ENCODE measurements at regions not wholly inside any gene's neighbourhood (a gene's known extent, or its start where the extent isn't known, plus 50 kb on each side); places are given as distances from the start of the nearest gene placed in this dataset.

GRCh38 chr2:41355794-41356193 lies 692.0 kb upstream of the PKDCC start:
- 90 to 94% methylated on average over 2 of the region's 2 CpGs for WGBS, 2 donors (ENCODE audit: low coverage in 1 of 2)
- H3K4me1 ChIP-seq: no peaks in the 10 kb centered on the region
- no peak overlapping the region for H3K27ac ChIP-seq
- ATAC-seq: no peak
- H3K9me3 ChIP-seq: no peaks in the 10 kb centered on the region
- no peak overlapping the region for H3K4me3 ChIP-seq
- no peaks in the 10 kb centered on the region for H3K27me3 ChIP-seq
- TF ChIP-seq EP300 (IDR thresholded peaks at IDR 0.05) (no peak), POLR2A (IDR thresholded peaks at IDR 0.05) (no peak), CTCF (IDR thresholded peaks at IDR 0.05) (no peak), POLR2AphosphoS5 (IDR thresholded peaks at IDR 0.05) (no peak)
- no peaks in the 10 kb centered on the region for H3K36me3 ChIP-seq

GRCh38 chr2:41364842-41365241 lies 683.0 kb upstream of the PKDCC start:
- Histone ChIP-seq H3K4me3 (no peak overlapping the region), H3K27me3 (no peaks in the 10 kb centered on the region), H3K27ac (no peak overlapping the region), H3K4me1 (no peaks in the 10 kb centered on the region), H3K9me3 (peaks cover 0 to 13% (median 0%) of the 10 kb centered on the region in 3 donors), H3K36me3 (no peaks in the 10 kb centered on the region)
- 90% methylated on average over 2 of the region's 2 CpGs; no CpG with 5 or more reads in 1 of the 2 donors for WGBS, 2 donors (ENCODE audit: low coverage in 1 of 2)
- TF ChIP-seq POLR2AphosphoS5 (IDR thresholded peaks at IDR 0.05) (no peak), POLR2A (IDR thresholded peaks at IDR 0.05) (no peak), EP300 (IDR thresholded peaks at IDR 0.05) (no peak), CTCF (IDR thresholded peaks at IDR 0.05) (no peak)
- no peak for ATAC-seq

- H3K4me1 ChIP-seq: peaks cover 0 to 4% (median 0%) of the 10 kb centered on the region in 3 donors
- H3K27me3 ChIP-seq: no peaks in the 10 kb centered on the region
- peaks cover 0 to 11% (median 0%) of the 10 kb centered on the region in 3 donors for H3K9me3 ChIP-seq
- H3K4me3 ChIP-seq: no peak overlapping the region
- no peaks in the 10 kb centered on the region for H3K36me3 ChIP-seq
- ATAC-seq: no peak
- H3K27ac ChIP-seq: no peak overlapping the region
- no peak for TF ChIP-seq CTCF (IDR thresholded peaks at IDR 0.05)
- no peak for TF ChIP-seq EP300 (IDR thresholded peaks at IDR 0.05)
- no peak for TF ChIP-seq POLR2A (IDR thresholded peaks at IDR 0.05)
- no peak for TF ChIP-seq POLR2AphosphoS5 (IDR thresholded peaks at IDR 0.05)
Measured at GRCh38 chr2:41375901-41376300, 671.9 kb upstream of the PKDCC start.

- Histone ChIP-seq H3K9me3 (no peaks in the 10 kb centered on the region), H3K4me3 (no peak overlapping the region), H3K27me3 (no peaks in the 10 kb centered on the region), H3K4me1 (peaks cover 0 to 4% (median 0%) of the 10 kb centered on the region in 3 donors), H3K36me3 (no peaks in the 10 kb centered on the region), H3K27ac (no peak overlapping the region)
- ATAC-seq: no peak
- TF ChIP-seq EP300 (IDR thresholded peaks at IDR 0.05) (no peak), POLR2AphosphoS5 (IDR thresholded peaks at IDR 0.05) (no peak), CTCF (IDR thresholded peaks at IDR 0.05) (no peak), POLR2A (IDR thresholded peaks at IDR 0.05) (no peak)
- WGBS, 2 donors (ENCODE audit: low coverage in 1 of 2): 90 to 93% methylated on average over 4 of the region's 4 CpGs
Measured at GRCh38 chr2:41377837-41378236, 670.0 kb upstream of the PKDCC start.

- WGBS, 2 donors (ENCODE audit: low coverage in 1 of 2): 97 to 100% methylated on average over 1 to 11 of the region's 11 CpGs
- no peaks in the 10 kb centered on the region for H3K36me3 ChIP-seq
- H3K27ac ChIP-seq: no peak overlapping the region
- no peaks in the 10 kb centered on the region for H3K9me3 ChIP-seq
- TF ChIP-seq POLR2A (IDR thresholded peaks at IDR 0.05): no peak
- no peak for TF ChIP-seq EP300 (IDR thresholded peaks at IDR 0.05)
- no peak for TF ChIP-seq POLR2AphosphoS5 (IDR thresholded peaks at IDR 0.05)
- no peak for TF ChIP-seq CTCF (IDR thresholded peaks at IDR 0.05)
- no peak overlapping the region for H3K4me3 ChIP-seq
- H3K4me1 ChIP-seq: peaks cover 0 to 4% (median 0%) of the 10 kb centered on the region in 3 donors
- no peak for ATAC-seq
- no peaks in the 10 kb centered on the region for H3K27me3 ChIP-seq
Measured at GRCh38 chr2:41378420-41378819, 669.4 kb upstream of the PKDCC start.
